Transverse colon (tissue), 4 donors: ENCODE measurements at regions not wholly inside any gene's neighbourhood (a gene's known extent, or its start where the extent isn't known, plus 50 kb on each side); places are given as distances from the start of the nearest gene placed in this dataset.

Experiments
- DNase-seq: peaks from one replicate; pipeline ENCODE4 v3.0.0-alpha.2; 2019
- H3K27ac ChIP-seq, 4 donors: fragments of 200-600 bp; sonication (generic); 2 replicates each; pipeline ENCODE4 v1.5.1; 2016 to 2018; ENCODE audit warnings: inconsistent platforms in 4 of 4
- H3K27me3 ChIP-seq: fragments of 200-600 bp; sonication (generic); 2 replicates; pipeline ENCODE4 v1.5.1; 2017; ENCODE audit warnings: inconsistent platforms
- H3K36me3 ChIP-seq, 4 donors: fragments of 200-600 bp; sonication (generic); 2 replicates each; pipeline ENCODE4 v1.5.1; 2017 to 2019; ENCODE audit warnings: inconsistent platforms in 4 of 4
- H3K4me1 ChIP-seq, 4 donors: fragments of 200-600 bp; sonication (generic); 2 replicates each; pipeline ENCODE4 v1.5.1; 2017 to 2020; ENCODE audit warnings: inconsistent platforms in 4 of 4
- H3K4me3 ChIP-seq, 4 donors: fragments of 200-600 bp; sonication (generic); 1 replicate in 1 of 4; 2 replicates in 3 of 4; pipeline versions ENCODE4 v1.5.1 to v1.6.1; 2017 to 2019; ENCODE audit warnings: inconsistent platforms in 4 of 4
- H3K9me3 ChIP-seq, 2 donors: fragments of 200-600 bp; sonication (generic); 2 replicates each; pipeline ENCODE4 v1.5.1; 2017 to 2019; ENCODE audit warnings: inconsistent platforms in 2 of 2
- EP300 ChIP-seq: sonication (generic); formaldehyde crosslinking; IDR thresholded peaks from one replicate; pipeline ENCODE4 v1.6.1; 2017; ENCODE audit warnings: antibody characterized with exemption, low read depth
- POLR2A ChIP-seq: fragments of 450-650 bp; IDR thresholded peaks from one replicate; pipeline ENCODE4 v1.6.1; 2016; ENCODE audit warnings: antibody characterized with exemption, mild to moderate bottlenecking, moderate library complexity
- POLR2AphosphoS5 ChIP-seq, 3 donors: sonication (generic); formaldehyde crosslinking; IDR thresholded peaks; one replicate each; pipeline ENCODE4 v1.6.1; 2016; ENCODE audit warnings: antibody characterized with exemption in 3 of 3
- WGBS, 2 donors: methylation state at CpG; one replicate each; pipeline ENCODE4 v1.1.5; 2018; ENCODE audit warnings: low coverage in 1 of 2; 5-methylcytosine and 5-hydroxymethylcytosine counted together
- in situ Hi-C, 4 donors: fragments of 200-750 bp; cut with MboI; loops; one replicate each; pipeline versions ENCODE4 v1.15.0 to v1.15.1; 2017; ENCODE audit warnings: low sequenced_read_pairs in 3 of 4, low pct_ligation_motif_present in 1 of 4, low pct_unique_long_range_greater_than_20kb in 1 of 4
- intact Hi-C: fragments of 100-400 bp; cut with DNase I; formaldehyde crosslinking; loops from one replicate; pipeline ENCODE4 v1.15.1; 2023; ENCODE audit warnings: low total_unique reads
- TF ChIP-seq, protein P1 (sequence below), 5 experiments: fragments of 200-600 bp in 3 of 5; fragments of 450-650 bp in 2 of 5; sonication (generic) in 3 of 5; IDR thresholded peaks; 1 replicate in 2 of 5; 2 replicates in 3 of 5; pipeline ENCODE4 v1.5.1; 2016 to 2017; ENCODE audit warnings: antibody characterized with exemption in 5 of 5, inconsistent platforms in 3 of 5, mild to moderate bottlenecking in 2 of 5, moderate library complexity in 1 of 5

DNA sequence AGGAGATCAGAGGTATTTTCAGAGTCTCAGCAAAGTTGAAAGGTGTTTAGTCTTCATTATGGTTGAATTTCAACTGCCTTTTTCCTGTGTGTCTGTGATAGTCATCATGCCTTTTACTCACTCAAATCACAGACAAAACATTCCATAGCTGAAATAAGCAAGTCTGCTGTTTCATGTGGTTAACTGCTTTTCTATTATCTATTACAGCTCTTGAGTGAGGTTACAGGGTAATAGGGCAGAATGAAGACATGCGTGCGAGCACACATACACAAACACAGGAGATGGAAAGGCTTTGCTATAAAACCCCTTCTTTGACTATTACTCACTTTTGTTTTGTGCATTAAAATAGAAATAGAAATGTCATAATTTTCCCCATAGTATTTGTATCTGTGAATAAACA is 192.6 kb upstream of the RARB start:
- no peak overlapping the region for H3K27ac ChIP-seq
- TF ChIP-seq, protein P1, sequence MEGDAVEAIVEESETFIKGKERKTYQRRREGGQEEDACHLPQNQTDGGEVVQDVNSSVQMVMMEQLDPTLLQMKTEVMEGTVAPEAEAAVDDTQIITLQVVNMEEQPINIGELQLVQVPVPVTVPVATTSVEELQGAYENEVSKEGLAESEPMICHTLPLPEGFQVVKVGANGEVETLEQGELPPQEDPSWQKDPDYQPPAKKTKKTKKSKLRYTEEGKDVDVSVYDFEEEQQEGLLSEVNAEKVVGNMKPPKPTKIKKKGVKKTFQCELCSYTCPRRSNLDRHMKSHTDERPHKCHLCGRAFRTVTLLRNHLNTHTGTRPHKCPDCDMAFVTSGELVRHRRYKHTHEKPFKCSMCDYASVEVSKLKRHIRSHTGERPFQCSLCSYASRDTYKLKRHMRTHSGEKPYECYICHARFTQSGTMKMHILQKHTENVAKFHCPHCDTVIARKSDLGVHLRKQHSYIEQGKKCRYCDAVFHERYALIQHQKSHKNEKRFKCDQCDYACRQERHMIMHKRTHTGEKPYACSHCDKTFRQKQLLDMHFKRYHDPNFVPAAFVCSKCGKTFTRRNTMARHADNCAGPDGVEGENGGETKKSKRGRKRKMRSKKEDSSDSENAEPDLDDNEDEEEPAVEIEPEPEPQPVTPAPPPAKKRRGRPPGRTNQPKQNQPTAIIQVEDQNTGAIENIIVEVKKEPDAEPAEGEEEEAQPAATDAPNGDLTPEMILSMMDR (IDR thresholded peaks at IDR 0.05): no peak
- no peak for TF ChIP-seq POLR2A
- TF ChIP-seq EP300: no peak
- no peak for TF ChIP-seq POLR2AphosphoS5 (IDR thresholded peaks at IDR 0.05)
- H3K4me3 ChIP-seq: no peak overlapping the region
- H3K27me3 ChIP-seq: no peaks in the 10 kb centered on the region
- intact Hi-C loops: no loop called here
- no peaks in the 10 kb centered on the region for H3K36me3 ChIP-seq
- 57 to 60% methylated on average over 2 of the region's 2 CpGs for WGBS, 2 donors
- no peak for DNase-seq
- H3K9me3 ChIP-seq: no peaks in the 10 kb centered on the region
- in situ Hi-C loops: no loop called here
- peaks cover 0 to 9% (median 3%) of the 10 kb centered on the region in 4 donors for H3K4me1 ChIP-seq

DNA sequence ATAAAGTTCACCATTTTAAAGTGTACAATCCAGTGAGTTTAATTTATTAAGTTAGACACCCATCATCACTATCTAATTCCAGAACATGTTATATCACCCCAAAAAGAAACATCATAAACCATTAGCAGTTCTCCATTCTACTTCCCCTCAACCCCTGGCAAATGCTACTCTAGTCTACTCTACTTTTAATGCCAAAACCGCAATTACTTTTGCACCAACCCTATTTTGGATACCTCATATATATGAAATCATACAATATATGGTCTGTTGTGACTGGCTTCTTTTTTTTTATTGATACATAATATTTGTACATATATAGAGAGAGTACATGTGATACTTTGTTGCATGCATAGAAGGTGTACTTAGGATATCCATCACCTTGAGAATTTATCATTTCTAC is 190.5 kb upstream of the RARB start:
- H3K4me3 ChIP-seq: no peak overlapping the region
- intact Hi-C loops: no loop called here
- H3K36me3 ChIP-seq: no peaks in the 10 kb centered on the region
- H3K9me3 ChIP-seq: no peaks in the 10 kb centered on the region
- in situ Hi-C loops: no loop called here
- H3K27me3 ChIP-seq: no peaks in the 10 kb centered on the region
- TF ChIP-seq POLR2AphosphoS5 (IDR thresholded peaks at IDR 0.05) (no peak), EP300 (no peak), POLR2A (no peak)
- TF ChIP-seq, protein P1 (IDR thresholded peaks at IDR 0.05): no peak
- H3K27ac ChIP-seq: no peak overlapping the region
- WGBS, 2 donors: 80 to 85% methylated on average over 1 of the region's 1 CpG
- no peak for DNase-seq
- peaks cover 0 to 9% (median 3%) of the 10 kb centered on the region in 4 donors for H3K4me1 ChIP-seq

DNA sequence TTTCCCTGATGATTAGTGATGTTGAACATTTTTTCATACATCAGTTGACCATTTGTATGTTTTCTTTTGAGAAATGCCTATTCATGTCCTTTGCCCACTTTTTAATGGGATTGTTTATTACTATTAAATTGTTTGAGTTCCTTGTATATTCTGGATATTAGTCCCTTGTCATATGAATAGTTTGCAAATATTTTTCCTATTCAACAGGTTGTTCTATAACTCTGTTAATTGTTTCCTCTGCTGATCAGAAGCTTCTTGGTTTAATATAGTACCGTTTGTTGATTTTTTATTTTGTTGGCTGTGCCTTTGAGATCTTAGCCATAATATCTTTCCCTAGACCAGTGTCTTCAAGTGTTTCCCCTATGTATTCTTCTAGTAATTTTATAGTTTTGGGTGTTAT is 189.0 kb upstream of the RARB start:
- H3K4me3 ChIP-seq: no peak overlapping the region
- no peaks in the 10 kb centered on the region for H3K36me3 ChIP-seq
- DNase-seq: no peak
- no peaks in the 10 kb centered on the region for H3K27me3 ChIP-seq
- H3K27ac ChIP-seq: no peak overlapping the region
- 81 to 100% methylated on average over 1 of the region's 1 CpG for WGBS, 2 donors
- intact Hi-C loops (no loop called here), in situ Hi-C loops (no loop called here)
- TF ChIP-seq, protein P1 (IDR thresholded peaks at IDR 0.05): no peak
- TF ChIP-seq EP300 (no peak), POLR2A (no peak), POLR2AphosphoS5 (IDR thresholded peaks at IDR 0.05) (no peak)
- H3K4me1 ChIP-seq: peaks cover 0 to 9% (median 3%) of the 10 kb centered on the region in 4 donors
- no peaks in the 10 kb centered on the region for H3K9me3 ChIP-seq

DNA sequence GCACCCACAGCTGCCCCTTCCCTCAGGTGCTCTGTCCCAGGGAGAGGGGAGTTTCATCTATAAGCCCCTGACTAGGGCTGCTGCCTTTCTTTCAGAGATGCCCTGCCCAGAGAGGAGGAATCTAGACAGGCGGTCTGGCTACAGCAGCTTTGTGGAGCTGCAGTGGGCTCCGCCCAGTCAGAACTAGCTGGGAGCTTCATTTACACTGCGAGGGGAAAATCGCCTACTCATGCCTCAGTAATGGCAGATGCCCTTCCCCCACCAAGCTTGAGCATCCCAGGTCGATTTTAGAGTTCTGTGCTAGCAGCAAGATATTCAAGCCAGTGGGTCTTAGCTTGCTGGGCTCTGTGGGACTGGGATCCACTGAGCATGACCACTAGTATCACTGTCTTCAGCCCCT is 181.2 kb upstream of the RARB start:
- H3K4me1 ChIP-seq: no peaks in the 10 kb centered on the region
- DNase-seq: no peak
- no peaks in the 10 kb centered on the region for H3K27me3 ChIP-seq
- 95% methylated on average over 2 of the region's 5 CpGs; no CpG with 5 or more reads in 1 of the 2 donors for WGBS, 2 donors
- TF ChIP-seq, protein P1 (IDR thresholded peaks at IDR 0.05): no peak
- TF ChIP-seq POLR2AphosphoS5 (IDR thresholded peaks at IDR 0.05): no peak
- no peak for TF ChIP-seq EP300
- no peak for TF ChIP-seq POLR2A
- no peak overlapping the region for H3K4me3 ChIP-seq
- H3K36me3 ChIP-seq: no peaks in the 10 kb centered on the region
- H3K27ac ChIP-seq: no peak overlapping the region
- in situ Hi-C loops (no loop called here), intact Hi-C loops (no loop called here)
- H3K9me3 ChIP-seq: peaks cover 7% of the 10 kb centered on the region in 2 donors
